Left ventricle myocardium superior (tissue), 1 donor: ENCODE measurements at regions not wholly inside any gene's neighbourhood (a gene's known extent, or its start where the extent isn't known, plus 50 kb on each side); places are given as distances from the start of the nearest gene placed in this dataset.
A peak's percentile ranks its signal among the peaks of the same experiment; 100 is the strongest.
"Not testable (repeated sequence)": the region's sequence is repeated elsewhere in the genome, so short reads cannot be mapped to it uniquely, and the experiment has no call there.

Source experiments
- ATAC-seq: fragments of 200-7000 bp; cut with Tn5 transposase; one replicate; pipeline ENCODE4 v1.9.1; 2020; ENCODE audit warnings: mild to moderate bottlenecking, moderate library complexity
- DNase-seq: peaks from one replicate; pipeline ENCODE4 v3.0.0-alpha.2; 2020
- intact Hi-C: fragments of 100-400 bp; cut with micrococcal nuclease; formaldehyde crosslinking; loops from one replicate; pipeline ENCODE4 v1.11.0; 2022
- donor health status: DM: no; HTN: yes; CAD: no; lungs with severe emphysema.

- ATAC-seq (no peak), DNase-seq (no peak)
- intact Hi-C loops: no loop called here
Observed at GRCh38 chr11:96447208-96448110, 57.6 kb downstream of the JRKL start.

- ATAC-seq (peak; percentile 43), DNase-seq (no peak)
- intact Hi-C loops: no loop called here
Observed at GRCh38 chr11:96448225-96448624, 58.4 kb downstream of the JRKL start.

GRCh38 chr11:96456111-96456510 lies 66.3 kb downstream of the JRKL start:
- ATAC-seq (no peak), DNase-seq (no peak)
- intact Hi-C loops: no loop called here

GRCh38 chr11:96459751-96460150 lies 69.9 kb downstream of the JRKL start:
- intact Hi-C loops: no loop called here
- no peak for ATAC-seq
- DNase-seq: no peak

- intact Hi-C loops: no loop called here
- DNase-seq: no peak
- no peak for ATAC-seq
Observed at GRCh38 chr11:96461871-96462270, 72.1 kb downstream of the JRKL start.

GRCh38 chr11:96464700-96465307 lies 75.0 kb downstream of the JRKL start:
- ATAC-seq (peak; percentile 94), DNase-seq (no peak)
- intact Hi-C loops: no loop called here

- peak; percentile 85 for ATAC-seq
- intact Hi-C loops: no loop called here
- DNase-seq: peak; percentile 41
Observed at GRCh38 chr11:96465512-96465911, 75.7 kb downstream of the JRKL start.

GRCh38 chr11:96466607-96467006 lies 76.8 kb downstream of the JRKL start:
- no peak for ATAC-seq
- intact Hi-C loops: no loop called here
- DNase-seq: no peak

GRCh38 chr11:96469776-96470175 lies 80.0 kb downstream of the JRKL start:
- intact Hi-C loops: no loop called here
- DNase-seq: no peak
- ATAC-seq: no peak

GRCh38 chr11:96470521-96470920 lies 80.7 kb downstream of the JRKL start:
- no peak for ATAC-seq
- no peak for DNase-seq
- intact Hi-C loops: no loop called here

GRCh38 chr11:96472085-96472484 lies 82.3 kb downstream of the JRKL start:
- intact Hi-C loops: no loop called here
- ATAC-seq (no peak), DNase-seq (no peak)

GRCh38 chr11:96474263-96474662 lies 84.5 kb downstream of the JRKL start:
- DNase-seq (no peak), ATAC-seq (no peak)
- intact Hi-C loops: no loop called here

GRCh38 chr11:96481204-96481603 lies 91.4 kb downstream of the JRKL start:
- ATAC-seq (no peak), DNase-seq (no peak)
- intact Hi-C loops: no loop called here

- intact Hi-C loops: no loop called here
- ATAC-seq: peak; percentile 95
- no peak for DNase-seq
Observed at GRCh38 chr11:96481771-96482170, 92.0 kb downstream of the JRKL start.

- DNase-seq: no peak
- intact Hi-C loops: no loop called here
- peak; percentile 65 for ATAC-seq
Observed at GRCh38 chr11:96482193-96482592, 92.4 kb downstream of the JRKL start.

- ATAC-seq (no peak), DNase-seq (no peak)
- intact Hi-C loops: no loop called here
Observed at GRCh38 chr11:96483374-96483955, 93.7 kb downstream of the JRKL start.

GRCh38 chr11:96484361-96484760 lies 94.5 kb downstream of the JRKL start:
- ATAC-seq: no peak
- no peak for DNase-seq
- intact Hi-C loops: no loop called here

- DNase-seq: no peak
- intact Hi-C loops: no loop called here
- ATAC-seq: no peak
Observed at GRCh38 chr11:96486890-96487611, 97.2 kb downstream of the JRKL start.

- DNase-seq, intact Hi-C loops: not testable (repeated sequence)
Observed at GRCh38 chr11:96488911-96489310, 99.1 kb downstream of the JRKL start.

GRCh38 chr11:96500440-96500839 lies 110.6 kb downstream of the JRKL start:
- DNase-seq (no peak), ATAC-seq (no peak)
- intact Hi-C loops: no loop called here

More at GRCh38 chr11:96488911-96489310, 99.1 kb downstream of the JRKL start:
- not testable (repeated sequence) for ATAC-seq
